Muscle of arm (tissue), 1 donor: ENCODE measurements at regions not wholly inside any gene's neighbourhood (a gene's known extent, or its start where the extent isn't known, plus 50 kb on each side); places are given as distances from the start of the nearest gene placed in this dataset.
"Not testable (repeated sequence)": the region's sequence is repeated elsewhere in the genome, so short reads cannot be mapped to it uniquely, and the experiment has no call there.

Source experiments
- DNase-seq: peaks from one replicate; pipeline ENCODE4 v3.0.0-alpha.2; 2013

DNA sequence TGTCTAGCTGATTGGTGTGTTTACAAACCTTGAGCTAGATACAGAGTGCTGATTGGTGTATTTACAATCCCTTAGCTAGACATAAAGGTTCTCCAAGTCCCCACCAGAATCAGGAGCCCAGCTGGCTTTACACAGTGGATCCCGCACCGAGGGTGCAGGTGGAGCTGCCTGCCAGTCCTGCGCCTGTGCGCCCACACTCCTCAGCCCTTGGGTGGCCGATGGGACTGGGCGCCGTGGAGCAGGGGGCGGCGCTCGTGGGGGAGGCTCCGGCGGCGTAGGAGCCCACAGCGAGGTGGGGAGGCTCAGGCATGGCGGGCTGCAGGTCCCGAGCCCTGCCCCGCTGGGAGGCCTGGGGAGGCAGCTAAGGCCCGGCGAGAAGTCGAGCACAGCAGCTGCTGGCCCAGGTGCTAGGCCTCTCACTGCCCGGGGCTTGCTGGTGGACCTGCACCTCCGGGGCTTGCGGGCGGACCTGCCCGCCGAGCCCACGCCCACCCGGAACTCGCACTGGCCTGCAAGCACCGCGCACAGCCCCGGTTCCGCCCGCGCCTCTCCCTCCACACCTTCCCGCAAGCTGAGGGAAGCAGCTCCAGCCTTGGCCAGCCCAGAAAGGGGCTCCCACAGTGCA, 51.0 kb upstream of the CDYL start:
- DNase-seq, result not testable (repeated sequence)

GRCh38 chr6:4724727-4725126, 51.5 kb upstream of the CDYL start:
- DNase-seq, result not testable (repeated sequence)

DNA sequence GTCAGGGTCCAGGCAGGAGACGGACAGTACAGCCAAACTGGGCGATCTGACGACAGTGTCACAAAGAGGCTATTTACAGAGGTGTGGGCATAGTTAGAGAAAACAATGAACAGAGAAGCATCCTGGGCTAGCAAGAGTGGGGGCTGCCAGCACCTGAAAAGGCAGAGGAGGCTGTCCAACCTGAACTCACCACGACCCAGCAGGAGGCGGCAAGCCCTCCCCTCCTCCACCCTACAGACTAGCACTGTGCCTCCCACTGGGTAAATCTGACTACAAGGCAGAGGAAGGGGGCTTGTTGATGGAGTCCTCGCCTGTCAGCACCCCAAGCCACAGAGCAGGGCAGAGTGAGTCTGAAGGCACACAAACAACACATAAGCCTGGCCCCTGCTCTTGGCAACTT, 52.8 kb upstream of the CDYL start:
- no peak for DNase-seq

DNA sequence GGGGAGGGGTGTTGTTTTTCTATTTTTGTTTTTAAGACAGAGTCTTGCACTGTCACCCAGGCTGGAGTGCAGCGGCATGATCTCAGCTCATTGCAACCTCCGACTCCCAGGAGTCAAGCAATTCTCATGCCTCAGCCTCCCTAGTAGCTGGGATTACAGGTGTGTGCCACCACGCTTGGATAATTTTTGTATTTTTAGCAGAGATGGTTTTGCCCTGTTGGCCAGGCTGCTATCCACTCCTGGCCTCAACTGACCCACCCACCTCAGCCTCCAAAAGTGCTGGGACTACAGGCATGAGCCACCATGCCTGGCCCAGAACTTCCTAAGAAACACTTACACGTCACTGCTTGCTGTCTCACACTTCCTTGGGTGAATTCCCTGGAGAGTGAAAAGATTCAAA, 54.8 kb upstream of the CDYL start:
- DNase-seq, result not testable (repeated sequence)

GRCh38 chr6:4719491-4719890, 56.7 kb upstream of the CDYL start:
- DNase-seq, result no peak

GRCh38 chr6:4717856-4718255, 58.3 kb upstream of the CDYL start:
- no peak for DNase-seq

GRCh38 chr6:4717124-4717523, 59.1 kb upstream of the CDYL start:
- DNase-seq, result no peak

DNA sequence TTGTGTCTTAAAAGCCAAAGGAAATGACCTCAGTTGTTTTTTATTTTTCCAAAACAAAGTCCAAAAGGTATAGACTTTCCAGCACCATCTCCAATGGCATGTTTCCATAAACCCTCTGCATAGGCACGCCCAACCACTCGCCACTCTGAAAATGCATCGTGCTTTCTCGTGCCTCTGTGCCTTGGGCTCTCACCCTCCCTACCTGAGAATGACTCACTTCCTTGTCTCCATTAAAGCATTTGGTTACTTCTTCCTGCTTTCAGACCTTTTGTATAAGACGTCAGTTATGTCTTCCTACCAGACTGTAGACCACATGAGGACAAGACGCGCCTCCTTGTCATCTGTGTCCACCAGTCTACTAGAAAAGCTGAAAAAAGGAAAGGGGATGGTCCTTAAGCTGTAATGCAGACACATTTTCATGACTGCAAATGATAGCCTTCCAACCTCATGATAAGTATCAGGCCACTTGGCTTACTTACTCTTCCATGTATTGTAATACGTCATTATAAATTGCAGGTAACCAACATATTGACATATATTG, 61.2 kb upstream of the CDYL start:
- DNase-seq, result no peak

GRCh38 chr6:4712291-4712690, 63.9 kb upstream of the CDYL start:
- DNase-seq, result no peak

DNA sequence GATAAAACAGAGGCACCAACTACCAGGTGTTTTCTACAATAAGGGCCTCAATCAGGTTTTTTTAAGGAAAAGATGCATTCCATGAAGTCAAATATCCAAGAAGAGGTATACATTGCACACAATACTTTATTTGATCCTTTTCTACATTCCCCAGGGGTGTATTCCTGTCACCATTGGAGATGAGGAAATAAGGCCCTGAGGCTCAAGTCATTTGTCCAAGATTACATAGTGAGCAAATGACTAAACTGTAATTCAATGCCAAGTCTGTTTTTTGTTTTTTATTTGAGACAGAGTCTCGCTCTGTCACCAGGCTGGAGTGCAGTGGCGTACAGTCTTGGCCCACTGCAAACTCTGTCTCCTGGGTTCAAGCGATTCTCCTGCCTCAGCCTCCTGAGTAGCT, 69.2 kb upstream of the CDYL start:
- DNase-seq, result no peak

DNA sequence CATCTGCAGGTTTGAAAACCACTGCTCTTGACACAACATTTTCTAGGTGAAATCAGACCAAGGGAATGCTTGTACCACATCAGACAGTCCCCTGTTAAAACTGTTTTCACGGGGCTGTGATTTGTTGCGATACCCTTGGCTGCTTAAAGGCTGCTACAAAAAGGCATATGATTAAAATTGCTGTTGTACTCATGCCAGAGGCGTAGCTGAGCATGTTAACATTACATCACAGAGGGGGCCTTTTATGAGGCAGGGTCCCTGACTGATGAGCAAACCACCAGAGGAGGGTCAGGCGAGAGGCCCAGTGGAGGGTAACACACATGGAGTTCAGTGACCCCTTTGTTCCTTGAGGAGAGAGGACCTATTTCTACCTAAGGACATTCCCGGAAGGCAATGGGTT, 70.4 kb upstream of the CDYL start:
- DNase-seq, result no peak

GRCh38 chr6:4703382-4703781, 72.8 kb upstream of the CDYL start:
- no peak for DNase-seq

DNA sequence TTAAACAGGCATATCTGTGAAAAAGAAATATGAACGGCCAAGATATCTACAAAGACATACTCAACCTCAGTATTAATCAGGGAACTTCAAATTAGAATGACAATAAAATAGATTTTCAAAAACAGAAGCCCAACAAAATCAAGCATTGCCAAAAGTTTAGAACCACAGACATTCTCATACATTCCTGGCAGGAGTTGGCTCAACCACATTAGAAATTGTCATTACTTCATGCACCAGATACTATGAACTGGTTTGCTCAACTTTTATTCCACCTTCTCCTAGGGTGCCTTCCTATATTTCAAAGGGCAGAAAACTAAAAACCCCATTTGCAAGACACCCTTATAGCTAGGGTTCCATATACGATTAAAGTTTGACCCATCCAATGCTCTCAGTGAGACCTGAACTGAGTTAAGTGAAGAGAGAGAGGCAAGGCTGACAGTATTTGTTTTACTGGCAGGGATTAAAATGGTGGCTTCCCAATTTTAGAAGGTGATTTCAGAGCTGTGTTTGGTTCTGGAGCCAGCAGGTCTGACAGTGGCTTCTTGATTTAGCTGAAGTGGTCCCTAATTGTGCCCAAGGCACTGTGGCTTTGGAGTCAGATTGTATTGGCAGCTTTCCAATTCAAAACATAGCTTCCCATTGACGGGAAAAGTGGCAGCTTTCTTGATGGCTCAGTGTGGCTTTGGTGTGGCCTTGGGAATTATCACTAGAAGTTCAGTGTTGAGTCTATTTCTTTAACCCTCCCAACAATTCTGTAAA, 77.1 kb upstream of the CDYL start:
- no peak for DNase-seq

GRCh38 chr6:4693173-4693970, 82.8 kb upstream of the CDYL start:
- no peak for DNase-seq

DNA sequence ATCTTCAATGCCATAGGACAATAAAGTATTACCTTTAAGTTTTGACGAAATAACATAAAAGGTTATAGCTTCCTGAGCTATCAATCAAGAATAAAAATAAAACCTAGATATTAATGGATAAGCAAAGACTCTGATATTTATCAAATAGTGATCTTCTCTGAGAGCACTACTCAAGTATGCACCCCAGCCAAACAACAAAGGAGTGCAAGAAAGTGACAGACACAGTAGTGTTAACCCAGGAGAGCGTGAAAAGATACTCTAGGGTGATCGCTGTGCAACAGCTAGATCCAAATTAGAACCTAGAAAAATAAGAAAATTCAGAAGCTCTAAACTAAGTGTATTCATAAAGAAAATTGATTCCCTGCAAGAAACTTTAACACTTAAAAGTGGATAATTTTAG, 83.5 kb upstream of the CDYL start:
- no peak for DNase-seq

DNA sequence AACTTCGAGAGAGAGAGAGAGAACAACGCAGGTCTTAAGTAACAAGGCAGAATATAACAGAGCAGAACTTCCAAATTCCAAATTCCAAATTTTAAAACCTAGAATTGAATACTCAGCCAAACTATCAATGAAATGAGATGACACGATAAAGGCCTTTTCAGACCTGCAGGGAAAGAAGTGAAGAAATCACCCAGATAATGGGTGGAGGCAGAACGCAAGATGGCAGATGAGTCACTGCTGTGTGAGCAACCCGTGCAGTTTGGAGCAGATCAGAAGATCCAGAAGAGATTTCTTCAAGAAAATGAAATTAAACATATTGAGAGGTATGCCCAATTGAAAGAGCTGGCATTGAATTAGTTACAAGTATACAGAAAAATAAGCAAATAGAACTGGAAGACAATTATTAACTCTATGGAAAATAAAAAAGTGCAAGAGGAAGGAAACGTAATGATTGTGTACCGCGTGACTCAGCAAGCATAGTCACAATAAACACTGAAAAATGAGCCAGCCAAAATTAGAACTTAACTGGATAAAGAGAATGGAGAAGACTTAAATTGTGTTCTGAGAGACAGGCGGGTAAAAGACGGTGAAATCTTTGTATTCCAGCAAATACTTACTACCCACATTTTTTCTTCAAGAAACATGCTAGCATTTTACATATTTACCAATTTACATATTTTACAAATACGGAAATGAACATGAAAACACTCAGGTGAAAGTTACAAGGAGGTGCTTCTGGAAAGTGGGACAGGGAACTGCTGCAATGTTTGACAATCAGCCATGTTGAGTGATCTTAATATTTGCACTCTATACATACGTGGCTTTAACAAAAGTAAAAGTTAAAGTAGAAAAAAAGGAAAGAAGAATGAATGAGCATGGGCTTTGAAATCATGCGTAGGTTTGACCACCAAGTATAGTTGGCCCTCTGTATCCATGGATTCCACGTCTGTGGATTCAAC, 87.9 kb upstream of the CDYL start:
- no peak for DNase-seq

DNA sequence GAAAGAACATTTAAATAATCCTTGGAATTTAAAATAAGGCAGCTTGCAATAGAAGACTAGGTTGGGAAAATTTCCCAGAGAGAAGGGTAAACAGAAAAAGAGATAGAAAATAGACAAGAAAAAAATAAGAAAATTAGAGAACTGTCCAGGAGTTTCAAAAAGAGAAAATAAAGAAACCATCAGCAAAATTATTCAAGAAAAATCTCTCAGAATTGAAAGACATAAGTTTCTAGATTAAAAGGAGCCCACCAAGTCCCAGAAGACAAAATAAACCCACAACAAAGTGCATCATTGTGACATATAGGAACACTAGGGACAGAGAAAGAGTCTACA, 88.6 kb upstream of the CDYL start:
- DNase-seq, result no peak

DNA sequence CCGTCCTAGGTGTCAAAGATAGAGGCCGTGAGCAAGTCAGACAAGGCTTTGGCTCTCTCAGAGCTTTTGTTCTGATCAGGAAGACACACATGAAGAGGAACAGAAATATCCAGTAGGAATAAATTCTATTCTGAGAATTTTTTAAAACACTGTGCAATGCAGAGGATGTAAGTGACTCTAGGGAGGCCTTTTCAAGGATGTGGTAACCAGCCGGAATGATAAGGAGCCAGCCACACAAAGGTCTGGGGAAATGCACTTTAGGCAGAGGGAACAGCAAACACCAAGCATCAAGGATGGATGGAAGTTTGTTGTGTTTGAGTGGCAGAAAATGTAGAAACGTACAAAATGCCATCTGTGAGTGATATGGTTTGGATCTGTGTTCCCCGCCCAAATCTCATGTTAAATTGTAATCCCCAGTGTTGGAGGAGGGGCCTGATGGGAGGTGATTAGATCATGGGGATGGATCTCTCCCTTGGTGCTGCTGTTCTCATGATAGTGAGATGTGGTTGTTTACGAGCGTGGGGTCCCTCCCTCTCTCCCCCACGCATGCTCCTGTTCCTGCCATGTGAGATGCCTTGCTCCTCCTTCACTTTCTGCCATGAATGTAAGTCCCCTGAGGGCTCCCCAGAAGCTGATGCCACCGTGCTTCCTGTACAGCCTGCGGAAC, 93.6 kb upstream of the CDYL start:
- DNase-seq, result no peak

DNA sequence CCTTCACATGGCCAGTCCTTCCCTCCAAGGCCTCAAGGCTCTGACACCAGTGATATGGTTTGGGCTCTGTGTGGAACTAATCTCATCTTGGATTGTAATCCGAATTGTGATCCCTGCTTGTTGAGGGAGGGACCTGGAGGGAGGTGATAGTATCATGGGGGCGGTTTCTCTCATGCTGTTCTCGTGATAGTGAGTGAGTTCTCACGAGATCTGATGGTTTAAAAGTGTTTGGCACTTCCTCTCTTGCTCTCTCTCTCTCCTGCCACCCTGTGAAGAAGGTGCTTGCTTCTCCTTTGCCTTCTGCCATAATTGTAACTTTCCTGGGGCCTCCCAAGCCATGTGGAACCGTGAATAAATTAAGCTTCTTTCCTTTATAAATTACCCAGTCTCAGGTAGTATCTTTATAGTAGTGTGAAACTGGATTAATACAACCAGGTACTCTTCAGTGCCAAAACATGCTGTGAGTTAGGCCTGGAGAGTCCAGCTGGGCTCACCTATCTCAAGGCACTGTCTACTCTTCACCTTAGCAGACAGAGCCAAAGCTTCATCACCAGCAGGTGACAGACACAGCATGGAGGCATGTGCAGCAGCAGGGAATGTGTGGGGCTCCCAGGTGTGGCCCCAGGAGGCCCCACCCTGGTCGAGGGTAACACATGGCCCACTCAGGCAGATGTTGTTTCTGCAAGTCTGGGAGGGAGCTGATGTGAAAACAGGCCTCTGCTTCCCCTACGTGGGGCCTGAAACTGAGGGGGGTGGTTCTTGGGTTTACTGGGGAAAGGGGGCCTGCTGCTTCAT, 97.5 kb upstream of the CDYL start:
- no peak for DNase-seq

GRCh38 chr6:4677751-4678065, 98.5 kb upstream of the CDYL start:
- no peak for DNase-seq
